Activated naive CD4-positive, alpha-beta T cell treated with anti-CD3 and anti-CD28 coated beads, Interleukin-2, amount 50 U/mL, for 24 hours (primary cell): ENCODE measurements at regions not wholly inside any gene's neighbourhood (a gene's known extent, or its start where the extent isn't known, plus 50 kb on each side); places are given as distances from the start of the nearest gene placed in this dataset.

Source experiments
- H3K27ac Mint-ChIP-seq: one replicate; pipeline ENCODE4 v1.8.0; 2021; ENCODE audit warnings: mild to moderate bottlenecking, mixed read lengths
- H3K27me3 Mint-ChIP-seq: one replicate; pipeline ENCODE4 v1.8.0; 2021; ENCODE audit warnings: mixed read lengths
- H3K36me3 Mint-ChIP-seq: one replicate; pipeline ENCODE4 v1.8.0; 2021; ENCODE audit warnings: mixed read lengths
- H3K4me1 Mint-ChIP-seq: one replicate; pipeline ENCODE4 v1.8.0; 2021; ENCODE audit warnings: mixed read lengths
- H3K4me3 Mint-ChIP-seq: one replicate; pipeline ENCODE4 v1.8.0; 2021; ENCODE audit warnings: mild to moderate bottlenecking, mixed read lengths
- H3K9me3 Mint-ChIP-seq: one replicate; pipeline ENCODE4 v1.8.0; 2021; ENCODE audit warnings: mixed read lengths

DNA sequence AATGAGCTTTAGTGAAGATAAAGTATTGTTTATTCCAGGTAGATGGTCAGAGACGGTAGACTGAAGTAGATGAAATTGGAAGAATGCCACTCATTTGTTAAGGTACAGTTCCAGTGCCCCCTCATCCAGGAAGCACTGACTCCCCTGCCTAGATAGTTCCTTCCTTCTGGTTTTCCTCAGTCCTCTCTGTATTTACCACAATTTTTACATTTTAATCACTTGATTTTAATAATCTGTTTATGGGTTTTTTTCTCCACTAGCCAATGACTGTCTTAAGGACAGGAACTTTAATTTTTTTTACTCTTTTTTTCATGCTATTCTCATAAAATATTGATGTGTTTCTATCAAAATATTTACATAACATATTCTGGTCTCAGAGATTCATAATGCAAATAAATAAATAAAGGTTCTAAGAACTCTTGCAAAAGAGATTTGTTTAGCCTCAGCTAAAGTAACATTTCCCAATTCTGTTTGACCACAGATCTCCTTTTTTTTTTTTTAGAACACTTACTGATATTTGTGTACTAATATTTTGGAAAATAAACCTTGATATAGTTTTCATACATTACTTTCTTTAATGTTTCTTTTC, 651.6 kb downstream of the PLPP3 start:
- Mint-ChIP-seq H3K9me3 (no peaks in the 10 kb centered on the region), H3K36me3 (no peaks in the 10 kb centered on the region), H3K27ac (no peak overlapping the region), H3K4me3 (no peak overlapping the region), H3K27me3 (peaks cover 3% of the 10 kb centered on the region), H3K4me1 (no peaks in the 10 kb centered on the region)

DNA sequence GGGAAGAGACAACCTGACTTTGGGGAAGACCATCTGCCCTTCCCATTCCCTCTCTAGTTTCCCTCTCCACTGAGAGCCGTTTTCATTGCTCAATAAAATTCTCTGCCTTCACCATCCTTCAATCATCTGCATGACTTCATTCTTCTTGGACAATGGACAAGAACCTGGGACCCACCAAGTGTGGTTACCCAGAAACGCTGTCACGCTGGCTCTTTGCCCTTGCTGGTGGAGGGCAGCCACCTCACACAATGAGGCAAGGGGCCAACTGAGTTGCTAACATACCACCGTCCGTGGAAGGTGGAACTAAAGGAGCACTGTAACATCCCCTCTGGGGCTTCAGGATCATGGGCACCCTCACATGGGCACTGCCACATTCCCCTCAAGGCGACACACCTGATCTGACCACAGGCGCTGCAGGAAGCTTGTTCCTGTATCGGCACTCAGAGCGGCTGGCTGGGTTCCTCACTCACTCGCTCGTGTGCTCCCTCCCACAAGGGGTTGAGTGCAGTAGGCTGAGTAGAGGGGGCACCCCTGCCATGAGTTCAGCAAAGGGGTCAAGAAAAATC, 652.4 kb downstream of the PLPP3 start:
- Mint-ChIP-seq H3K27me3 (peaks cover 3% of the 10 kb centered on the region), H3K36me3 (no peaks in the 10 kb centered on the region), H3K4me1 (no peaks in the 10 kb centered on the region), H3K9me3 (no peaks in the 10 kb centered on the region), H3K4me3 (no peak overlapping the region), H3K27ac (no peak overlapping the region)

DNA sequence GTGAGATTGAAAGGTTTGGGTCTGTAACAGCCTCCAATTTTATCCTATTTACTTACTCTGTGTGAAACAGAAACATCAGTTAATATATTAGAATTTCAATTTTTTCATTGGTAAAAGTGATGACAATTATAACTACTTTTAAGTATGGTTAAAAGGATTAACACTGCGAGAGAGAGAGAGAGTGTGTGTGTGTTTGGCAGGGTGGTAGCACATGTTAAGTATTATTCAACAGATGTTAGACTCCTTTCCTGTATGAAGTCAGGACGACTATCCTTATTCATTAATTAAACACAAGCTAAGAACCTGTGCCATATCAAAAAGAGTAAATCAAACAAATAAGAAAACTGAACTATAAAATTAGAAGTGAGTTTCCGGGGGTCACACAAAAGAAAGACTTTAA, 662.5 kb downstream of the PLPP3 start:
- Mint-ChIP-seq H3K27me3 (peaks cover 4% of the 10 kb centered on the region), H3K4me1 (no peaks in the 10 kb centered on the region), H3K4me3 (no peak overlapping the region), H3K9me3 (no peaks in the 10 kb centered on the region), H3K27ac (no peak overlapping the region), H3K36me3 (no peaks in the 10 kb centered on the region)

DNA sequence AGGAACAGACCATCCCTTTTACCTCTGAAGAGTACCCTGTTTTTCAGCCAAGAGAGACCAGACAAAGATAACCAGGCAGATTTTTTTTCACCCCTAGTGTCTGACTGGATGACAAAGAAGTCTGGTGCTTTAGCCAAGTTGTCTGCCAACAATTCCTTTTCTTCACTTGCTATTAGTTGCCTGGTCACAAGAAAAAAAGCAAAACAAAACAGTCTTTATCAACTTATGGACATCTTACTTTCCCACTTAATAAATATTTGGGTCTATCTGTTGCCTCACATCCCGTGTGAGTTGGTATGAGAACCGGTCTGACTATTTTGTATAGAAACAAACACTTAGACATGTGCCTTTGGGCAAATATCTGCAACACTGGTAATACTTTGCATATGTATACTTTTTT, 662.9 kb downstream of the PLPP3 start:
- no peaks in the 10 kb centered on the region for H3K36me3 Mint-ChIP-seq
- H3K4me1 Mint-ChIP-seq: no peaks in the 10 kb centered on the region
- no peaks in the 10 kb centered on the region for H3K9me3 Mint-ChIP-seq
- peaks cover 4% of the 10 kb centered on the region for H3K27me3 Mint-ChIP-seq
- no peak overlapping the region for H3K4me3 Mint-ChIP-seq
- no peak overlapping the region for H3K27ac Mint-ChIP-seq

DNA sequence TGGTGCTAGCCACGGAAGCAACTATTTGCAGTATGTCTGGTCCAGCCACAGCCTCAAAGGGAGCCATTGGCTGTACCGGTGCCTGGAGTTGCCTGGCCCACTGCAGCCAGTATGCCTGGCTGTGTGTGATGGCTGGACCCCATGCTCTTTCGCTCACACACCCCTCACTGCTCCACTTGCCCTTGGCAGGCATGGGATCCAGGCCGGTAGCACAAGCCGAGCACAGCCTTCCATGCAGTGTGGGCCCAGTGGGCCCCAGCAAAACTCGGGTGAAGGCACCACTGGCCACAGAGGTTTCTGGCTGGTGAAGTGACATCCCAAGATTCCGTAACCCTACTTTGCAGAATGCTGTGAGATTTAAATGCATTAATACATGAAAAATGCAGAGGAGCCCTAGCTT, 665.8 kb downstream of the PLPP3 start:
- Mint-ChIP-seq H3K27me3 (no peaks in the 10 kb centered on the region), H3K9me3 (no peaks in the 10 kb centered on the region), H3K27ac (no peak overlapping the region), H3K4me1 (no peaks in the 10 kb centered on the region), H3K4me3 (no peak overlapping the region), H3K36me3 (no peaks in the 10 kb centered on the region)

DNA sequence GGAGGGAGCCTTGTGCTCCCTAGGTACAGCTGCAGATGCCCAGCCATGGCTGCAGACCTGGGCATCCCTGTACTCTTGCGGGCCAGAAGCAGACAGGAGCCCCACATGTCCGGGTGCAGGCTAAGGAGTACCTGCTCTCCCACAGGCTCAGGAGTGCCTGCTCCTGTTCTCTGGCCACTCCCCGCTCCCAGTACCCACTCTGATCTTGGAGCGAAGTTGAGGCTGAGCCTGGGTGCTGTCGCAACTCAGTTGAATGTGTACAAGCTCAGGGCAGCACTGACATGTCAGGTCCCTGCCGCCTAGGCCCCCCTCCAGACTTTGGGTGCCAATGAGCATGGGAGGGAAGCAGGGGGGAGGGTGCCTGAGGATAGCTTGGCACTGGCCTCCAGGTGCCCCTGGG, 666.9 kb downstream of the PLPP3 start:
- no peaks in the 10 kb centered on the region for H3K36me3 Mint-ChIP-seq
- H3K9me3 Mint-ChIP-seq: no peaks in the 10 kb centered on the region
- H3K27ac Mint-ChIP-seq: no peak overlapping the region
- no peaks in the 10 kb centered on the region for H3K27me3 Mint-ChIP-seq
- no peak overlapping the region for H3K4me3 Mint-ChIP-seq
- no peaks in the 10 kb centered on the region for H3K4me1 Mint-ChIP-seq

DNA sequence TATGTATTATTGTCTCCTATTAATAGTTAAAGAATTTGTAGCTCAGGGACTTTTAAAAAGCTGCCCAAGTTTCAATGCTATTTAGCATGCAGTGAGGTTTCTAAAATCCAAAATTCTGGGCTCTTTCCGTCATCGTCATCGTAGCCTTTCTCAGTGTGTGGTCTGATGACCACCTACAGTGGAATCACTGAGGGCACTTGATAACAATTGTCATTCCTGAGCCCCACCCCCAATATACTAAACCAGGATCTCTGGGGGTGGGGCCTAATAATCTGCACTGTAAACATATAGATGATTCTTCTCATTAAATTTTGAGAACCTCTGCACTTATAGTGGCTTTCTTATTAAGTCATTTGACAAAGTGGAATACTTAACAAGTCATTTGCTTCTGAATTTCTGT, 674.8 kb downstream of the PLPP3 start:
- H3K36me3 Mint-ChIP-seq: no peaks in the 10 kb centered on the region
- no peak overlapping the region for H3K27ac Mint-ChIP-seq
- no peak overlapping the region for H3K4me3 Mint-ChIP-seq
- H3K4me1 Mint-ChIP-seq: no peaks in the 10 kb centered on the region
- H3K27me3 Mint-ChIP-seq: peaks cover 4% of the 10 kb centered on the region
- no peaks in the 10 kb centered on the region for H3K9me3 Mint-ChIP-seq

DNA sequence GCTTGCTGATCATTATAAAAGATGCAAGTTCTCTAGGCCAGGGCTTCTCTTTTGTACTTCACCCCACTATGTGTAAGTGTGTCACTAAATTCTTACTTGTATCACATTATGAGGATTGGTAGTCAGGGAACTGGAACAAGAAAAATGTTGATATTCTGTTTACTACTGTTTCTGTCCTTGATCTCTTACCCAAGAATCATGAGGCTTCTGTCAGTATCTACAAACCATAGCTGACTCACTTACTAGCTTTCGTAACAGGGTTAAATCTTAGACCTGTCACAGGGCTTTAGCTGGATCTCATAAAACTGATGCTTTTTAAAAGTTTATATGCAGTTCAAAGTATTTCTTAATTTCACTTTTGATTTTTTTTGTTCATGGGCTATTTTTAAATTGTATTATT, 681.2 kb downstream of the PLPP3 start:
- peaks cover 2% of the 10 kb centered on the region for H3K27me3 Mint-ChIP-seq
- H3K36me3 Mint-ChIP-seq: no peaks in the 10 kb centered on the region
- peaks cover 13% of the 10 kb centered on the region for H3K9me3 Mint-ChIP-seq
- no peak overlapping the region for H3K27ac Mint-ChIP-seq
- no peaks in the 10 kb centered on the region for H3K4me1 Mint-ChIP-seq
- H3K4me3 Mint-ChIP-seq: no peak overlapping the region

DNA sequence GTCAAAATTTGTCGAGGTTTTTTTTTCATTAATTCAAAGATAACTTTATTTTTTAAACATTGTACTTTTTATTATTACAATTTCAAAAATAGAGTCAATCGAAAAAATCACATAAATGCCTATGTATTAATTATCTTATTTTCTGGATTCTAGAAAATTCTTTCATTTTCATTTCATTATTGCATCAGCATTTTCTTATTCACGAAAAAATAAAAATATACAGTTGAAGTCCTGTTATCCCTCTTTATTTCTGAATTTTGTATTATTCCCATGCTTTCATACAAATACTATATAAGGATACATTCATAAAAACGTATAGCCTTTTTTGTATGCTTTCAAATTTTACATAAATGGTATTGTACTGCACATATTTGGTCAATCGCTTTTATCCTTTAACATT, 681.0 kb upstream of the USP24 start:
- Mint-ChIP-seq H3K36me3 (peaks cover 4% of the 10 kb centered on the region), H3K4me3 (no peak overlapping the region), H3K27ac (no peak overlapping the region)

DNA sequence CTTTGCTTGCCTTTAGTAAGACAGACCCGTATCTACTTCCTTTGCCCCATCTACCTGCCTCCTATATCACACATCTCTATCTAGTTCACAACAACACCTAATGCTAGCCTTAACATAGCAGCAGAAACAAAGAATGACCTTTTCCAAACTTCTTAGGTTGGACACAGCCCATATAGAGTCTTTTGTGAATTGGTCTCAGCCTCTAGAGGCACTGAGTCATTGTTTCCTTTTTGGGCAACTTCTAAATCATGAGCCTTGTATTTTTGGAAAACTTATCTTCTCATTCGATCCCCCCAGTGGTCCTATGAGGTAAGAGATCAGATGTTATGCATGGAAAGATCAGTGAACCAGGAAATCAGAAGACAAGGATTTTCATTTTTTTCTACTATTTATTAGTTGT, 679.4 kb upstream of the USP24 start:
- Mint-ChIP-seq H3K4me1 (no peaks in the 10 kb centered on the region), H3K27ac (no peak overlapping the region), H3K9me3 (peaks cover 32% of the 10 kb centered on the region), H3K27me3 (peaks cover 8% of the 10 kb centered on the region), H3K36me3 (peaks cover 4% of the 10 kb centered on the region), H3K4me3 (no peak overlapping the region)

More for the DNA sequence above, 681.0 kb upstream of the USP24 start:
- H3K4me1 Mint-ChIP-seq: no peaks in the 10 kb centered on the region
- H3K27me3 Mint-ChIP-seq: peaks cover 8% of the 10 kb centered on the region
- H3K9me3 Mint-ChIP-seq: peaks cover 32% of the 10 kb centered on the region

DNA sequence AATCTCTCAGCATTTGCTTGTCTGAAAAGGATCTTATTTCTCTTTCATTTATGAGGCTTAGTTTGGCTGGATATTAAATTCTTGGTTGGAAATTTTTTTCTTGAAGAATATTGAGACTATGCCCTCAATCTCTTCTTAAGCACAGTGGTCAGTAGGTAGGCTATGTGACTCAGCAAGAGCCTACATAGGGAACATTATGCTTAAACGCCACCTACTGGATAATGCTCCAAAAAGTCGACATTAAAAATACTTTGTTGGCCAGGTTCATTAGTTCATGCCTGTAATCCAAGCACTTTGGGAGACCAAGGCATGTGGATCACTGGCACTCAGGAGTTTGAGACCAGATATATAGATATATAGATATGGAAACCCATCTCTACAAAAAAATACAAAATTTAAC, 678.0 kb upstream of the USP24 start:
- H3K27me3 Mint-ChIP-seq: peaks cover 8% of the 10 kb centered on the region
- no peak overlapping the region for H3K4me3 Mint-ChIP-seq
- peaks cover 32% of the 10 kb centered on the region for H3K9me3 Mint-ChIP-seq
- no peak overlapping the region for H3K27ac Mint-ChIP-seq
- H3K4me1 Mint-ChIP-seq: no peaks in the 10 kb centered on the region
- peaks cover 4% of the 10 kb centered on the region for H3K36me3 Mint-ChIP-seq

DNA sequence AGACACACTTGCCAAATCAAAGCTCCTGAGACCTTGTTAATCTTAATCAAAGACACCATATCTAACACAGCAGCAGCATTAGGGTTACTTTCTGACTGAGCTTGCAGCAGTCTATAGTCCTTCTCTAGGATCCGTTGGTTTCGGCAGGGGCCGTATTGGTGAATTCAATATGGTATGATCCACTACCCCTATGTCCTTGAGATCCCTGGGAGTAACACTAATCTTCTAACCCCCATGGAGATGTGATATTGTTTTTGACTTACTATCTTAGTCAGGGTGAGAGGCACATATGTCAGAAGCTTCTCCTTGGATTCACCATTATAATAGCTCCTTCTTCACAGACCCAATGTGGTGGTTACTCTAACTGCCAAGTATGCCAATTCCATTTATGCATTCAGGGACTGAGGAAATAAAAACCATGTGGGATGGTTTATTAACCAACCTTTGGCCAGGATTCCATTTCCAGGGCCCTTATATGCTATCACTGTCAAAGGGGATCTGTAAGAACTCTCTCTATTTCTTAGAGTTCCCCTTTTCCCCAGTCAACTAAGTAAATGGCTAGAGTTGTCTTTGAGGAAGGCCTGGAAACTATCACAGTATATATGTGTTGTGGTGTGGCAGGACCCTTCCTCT, 673.6 kb upstream of the USP24 start:
- H3K36me3 Mint-ChIP-seq: peaks cover 4% of the 10 kb centered on the region
- no peak overlapping the region for H3K27ac Mint-ChIP-seq
- peaks cover 19% of the 10 kb centered on the region for H3K9me3 Mint-ChIP-seq
- H3K4me1 Mint-ChIP-seq: no peaks in the 10 kb centered on the region
- no peak overlapping the region for H3K4me3 Mint-ChIP-seq
- H3K27me3 Mint-ChIP-seq: peaks cover 8% of the 10 kb centered on the region

DNA sequence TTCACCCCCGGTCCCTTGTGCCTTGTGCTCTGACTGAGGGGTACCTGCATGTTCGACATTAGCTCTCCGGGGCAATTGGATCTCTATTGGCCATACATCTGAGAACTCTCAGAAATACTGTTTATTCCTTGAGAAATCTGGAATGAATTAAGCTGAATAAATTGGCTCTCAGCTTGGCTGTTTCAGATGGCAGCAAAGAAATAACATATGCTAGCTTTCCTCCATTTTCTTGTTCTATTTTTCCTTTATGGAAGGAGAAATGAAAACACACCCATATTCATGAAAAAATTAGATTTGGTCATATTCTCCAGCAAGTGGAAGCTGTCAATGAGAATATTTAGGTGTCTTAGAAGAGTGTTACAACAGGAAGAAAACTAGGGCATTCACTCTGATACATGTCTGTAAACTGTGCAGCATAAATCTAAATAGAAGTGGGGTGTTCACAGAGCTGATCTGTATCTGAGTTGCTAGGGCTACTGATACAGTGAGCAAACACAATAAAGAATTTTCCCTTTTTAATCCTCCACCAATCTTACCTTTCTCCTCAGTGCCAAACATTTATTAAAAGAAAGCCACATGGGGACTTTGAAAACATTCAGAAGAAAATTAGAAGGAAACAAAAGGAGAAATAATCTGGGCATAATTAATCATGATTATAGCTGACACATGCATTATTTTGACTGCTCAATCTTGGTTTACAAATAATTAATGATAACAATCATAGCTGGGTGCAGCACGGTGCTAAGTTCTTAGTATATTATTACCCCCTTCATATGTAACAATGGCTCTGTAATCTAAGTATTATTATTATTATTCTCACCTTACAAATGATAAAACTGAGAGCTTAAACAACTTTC, 671.9 kb upstream of the USP24 start:
- H3K27ac Mint-ChIP-seq: no peak overlapping the region
- H3K9me3 Mint-ChIP-seq: peaks cover 8% of the 10 kb centered on the region
- no peak overlapping the region for H3K4me3 Mint-ChIP-seq
- H3K4me1 Mint-ChIP-seq: no peaks in the 10 kb centered on the region
- no peaks in the 10 kb centered on the region for H3K36me3 Mint-ChIP-seq
- peaks cover 7% of the 10 kb centered on the region for H3K27me3 Mint-ChIP-seq

DNA sequence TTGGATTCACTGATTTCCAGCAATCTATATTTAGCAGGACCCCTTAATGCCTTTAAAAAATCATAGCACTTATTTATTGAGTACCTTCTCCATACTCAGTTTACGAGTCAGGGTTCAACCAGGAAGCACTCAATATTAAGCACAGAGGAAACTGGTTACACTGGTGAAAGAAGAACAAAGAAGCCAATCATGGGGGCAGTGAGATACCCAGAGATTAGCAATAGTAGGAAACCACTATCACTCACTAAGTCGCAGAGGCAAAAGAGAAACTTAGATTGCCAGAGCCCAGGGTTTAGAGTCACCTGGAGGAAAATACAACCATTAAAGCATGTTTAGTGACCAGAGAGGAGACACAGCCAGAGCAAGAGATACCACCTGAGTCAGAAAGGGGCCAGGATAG, 670.5 kb upstream of the USP24 start:
- no peak overlapping the region for H3K27ac Mint-ChIP-seq
- H3K27me3 Mint-ChIP-seq: peaks cover 2% of the 10 kb centered on the region
- no peak overlapping the region for H3K4me3 Mint-ChIP-seq
- no peaks in the 10 kb centered on the region for H3K9me3 Mint-ChIP-seq
- H3K36me3 Mint-ChIP-seq: no peaks in the 10 kb centered on the region
- no peaks in the 10 kb centered on the region for H3K4me1 Mint-ChIP-seq

DNA sequence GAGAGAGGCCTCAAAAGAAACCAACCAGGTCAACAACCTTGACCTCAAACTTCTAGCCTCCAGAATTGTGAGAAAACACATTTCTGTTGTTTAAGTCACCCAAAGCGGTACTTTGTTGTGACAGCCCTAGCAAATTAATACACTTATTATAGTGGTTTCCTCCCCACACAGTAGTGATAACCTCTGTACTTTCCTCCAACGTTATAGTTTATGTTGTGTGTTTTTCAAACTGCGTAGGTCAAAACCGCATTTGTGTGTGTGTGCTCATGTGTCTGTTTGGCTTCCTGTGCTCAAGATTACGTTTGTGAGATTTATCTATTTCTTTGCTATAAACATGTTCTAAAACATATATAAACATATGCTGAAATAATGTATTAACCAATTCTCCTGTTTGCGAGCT, 667.8 kb upstream of the USP24 start:
- Mint-ChIP-seq H3K4me1 (no peaks in the 10 kb centered on the region), H3K4me3 (no peak overlapping the region), H3K9me3 (no peaks in the 10 kb centered on the region), H3K27me3 (no peaks in the 10 kb centered on the region), H3K27ac (no peak overlapping the region), H3K36me3 (no peaks in the 10 kb centered on the region)

DNA sequence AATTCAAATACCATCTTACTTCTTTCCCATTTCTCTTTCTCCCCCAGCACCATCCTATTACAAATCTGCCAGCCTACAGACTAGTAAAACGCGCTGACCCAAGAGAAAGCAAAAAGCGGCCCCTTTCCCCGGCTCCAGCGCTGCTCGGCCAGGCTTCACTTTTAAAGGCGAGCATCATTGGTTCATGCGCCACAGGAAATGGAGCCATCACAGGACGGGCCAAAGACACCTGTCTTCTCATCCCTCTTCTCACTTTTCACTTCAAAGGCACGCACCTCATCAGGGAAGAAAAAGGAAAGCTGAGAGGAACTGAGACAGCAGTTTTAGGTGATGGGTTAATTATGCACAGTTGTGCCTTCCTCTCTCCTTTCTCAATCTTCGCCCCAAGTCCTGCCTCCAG, 664.2 kb upstream of the USP24 start:
- H3K9me3 Mint-ChIP-seq: no peaks in the 10 kb centered on the region
- H3K27ac Mint-ChIP-seq: no peak overlapping the region
- no peaks in the 10 kb centered on the region for H3K36me3 Mint-ChIP-seq
- no peaks in the 10 kb centered on the region for H3K4me1 Mint-ChIP-seq
- no peaks in the 10 kb centered on the region for H3K27me3 Mint-ChIP-seq
- H3K4me3 Mint-ChIP-seq: no peak overlapping the region
